Bronchial epithelial cell (primary cell): ENCODE measurements at regions not wholly inside any gene's neighbourhood (a gene's known extent, or its start where the extent isn't known, plus 50 kb on each side); places are given as distances from the start of the nearest gene placed in this dataset.

ENCODE experiments used
- DNase-seq: peaks from one replicate; pipeline ENCODE4 v3.0.0-alpha.2; 2010; ENCODE audit warnings: low read depth
- FAIRE-seq: peaks from 2 replicates; lab custom pipeline; 2011; peaks lifted over from hg19 to GRCh38; lab: Jason Lieb, UNC
- H3K27me3 ChIP-seq: 2 replicates; pipeline ENCODE4 v1.5.1; 2011; ENCODE audit warnings: low read length; ENCODE audit not compliant: control insufficient read depth, insufficient read depth
- H3K36me3 ChIP-seq: 2 replicates; pipeline ENCODE4 v1.5.1; 2011; ENCODE audit warnings: low read length; ENCODE audit not compliant: control insufficient read depth, insufficient read depth
- H3K4me3 ChIP-seq: 2 replicates; pipeline ENCODE4 v1.5.1; 2011; ENCODE audit warnings: mild to moderate bottlenecking, low read depth, low read length, control low read depth
- TF ChIP-seq, protein P1 (sequence below): IDR thresholded peaks from 2 replicates; pipeline ENCODE4 v1.5.1; 2011; ENCODE audit warnings: mild to moderate bottlenecking, moderate library complexity, low read length, control low read depth, inconsistent platforms; ENCODE audit not compliant: insufficient read depth, severe bottlenecking

DNA sequence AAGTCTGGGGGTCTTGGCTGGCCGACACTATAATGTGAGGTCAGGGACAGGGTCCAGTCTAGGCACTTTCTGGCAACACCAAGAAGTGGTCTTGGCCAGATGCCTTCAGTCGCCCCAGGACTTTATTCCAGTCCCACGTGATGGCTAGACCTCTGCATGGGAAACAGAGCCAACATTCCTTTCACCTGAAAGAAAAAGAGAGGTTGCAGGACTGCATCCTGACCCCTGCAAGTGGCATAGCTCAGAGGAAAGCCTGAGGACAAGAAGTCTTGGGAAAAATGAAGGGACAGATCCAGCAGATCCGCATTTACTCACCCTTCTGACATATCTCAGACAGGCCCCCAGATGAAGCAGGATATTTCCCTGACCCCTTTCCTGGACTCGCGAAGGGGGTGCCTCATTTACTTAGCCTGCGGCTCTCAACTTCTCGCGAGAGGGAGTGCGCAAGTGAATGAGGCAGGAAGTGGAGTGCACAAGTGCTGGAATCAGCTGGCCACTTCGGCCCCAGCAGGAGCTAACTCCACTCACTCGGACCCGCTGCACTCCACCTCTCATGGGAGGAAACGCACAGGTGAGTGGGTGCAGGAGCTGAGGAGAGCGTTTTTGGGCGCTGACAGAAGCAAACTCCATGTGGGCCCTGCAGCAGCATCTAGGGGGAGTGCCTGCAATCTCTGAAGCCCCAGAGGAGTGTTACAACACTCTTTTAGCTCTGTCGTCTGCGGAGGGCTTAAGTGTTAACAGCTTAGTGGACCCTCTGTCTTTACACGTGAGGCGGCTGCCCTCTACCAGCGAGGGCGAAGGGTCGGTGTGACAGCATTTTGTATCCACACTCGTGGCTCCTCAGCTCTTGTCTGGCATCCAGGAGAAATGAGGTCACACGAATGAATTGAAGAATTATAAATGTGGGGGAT lies 916.2 kb upstream of the GHITM start:
- FAIRE-seq (no peak), DNase-seq (no peak)
- no peaks in the 10 kb centered on the region for H3K36me3 ChIP-seq
- H3K4me3 ChIP-seq: no peak overlapping the region
- no peaks in the 10 kb centered on the region for H3K27me3 ChIP-seq
- TF ChIP-seq, protein P1, sequence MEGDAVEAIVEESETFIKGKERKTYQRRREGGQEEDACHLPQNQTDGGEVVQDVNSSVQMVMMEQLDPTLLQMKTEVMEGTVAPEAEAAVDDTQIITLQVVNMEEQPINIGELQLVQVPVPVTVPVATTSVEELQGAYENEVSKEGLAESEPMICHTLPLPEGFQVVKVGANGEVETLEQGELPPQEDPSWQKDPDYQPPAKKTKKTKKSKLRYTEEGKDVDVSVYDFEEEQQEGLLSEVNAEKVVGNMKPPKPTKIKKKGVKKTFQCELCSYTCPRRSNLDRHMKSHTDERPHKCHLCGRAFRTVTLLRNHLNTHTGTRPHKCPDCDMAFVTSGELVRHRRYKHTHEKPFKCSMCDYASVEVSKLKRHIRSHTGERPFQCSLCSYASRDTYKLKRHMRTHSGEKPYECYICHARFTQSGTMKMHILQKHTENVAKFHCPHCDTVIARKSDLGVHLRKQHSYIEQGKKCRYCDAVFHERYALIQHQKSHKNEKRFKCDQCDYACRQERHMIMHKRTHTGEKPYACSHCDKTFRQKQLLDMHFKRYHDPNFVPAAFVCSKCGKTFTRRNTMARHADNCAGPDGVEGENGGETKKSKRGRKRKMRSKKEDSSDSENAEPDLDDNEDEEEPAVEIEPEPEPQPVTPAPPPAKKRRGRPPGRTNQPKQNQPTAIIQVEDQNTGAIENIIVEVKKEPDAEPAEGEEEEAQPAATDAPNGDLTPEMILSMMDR: no peak

DNA sequence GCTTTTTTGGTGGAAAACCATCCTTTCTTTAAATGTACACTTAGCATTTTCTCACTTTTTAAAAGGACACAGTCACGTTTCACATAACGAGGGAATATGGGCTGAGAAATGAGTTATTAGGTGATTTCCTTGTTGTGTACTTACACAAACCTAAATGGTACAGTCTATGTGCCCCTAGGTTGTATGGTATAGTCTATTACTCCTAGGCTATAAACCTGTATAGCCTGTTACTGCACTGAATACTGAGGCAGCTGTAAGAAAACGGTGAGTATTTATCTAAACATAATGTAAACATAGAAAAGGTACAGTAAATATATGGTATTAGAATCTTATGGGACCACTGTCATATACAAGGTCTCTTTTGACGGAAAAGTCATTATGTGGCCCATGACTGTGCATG lies 913.5 kb upstream of the GHITM start:
- H3K36me3 ChIP-seq: no peaks in the 10 kb centered on the region
- no peaks in the 10 kb centered on the region for H3K27me3 ChIP-seq
- H3K4me3 ChIP-seq: no peak overlapping the region
- DNase-seq (no peak), FAIRE-seq (no peak)
- TF ChIP-seq, protein P1: no peak

DNA sequence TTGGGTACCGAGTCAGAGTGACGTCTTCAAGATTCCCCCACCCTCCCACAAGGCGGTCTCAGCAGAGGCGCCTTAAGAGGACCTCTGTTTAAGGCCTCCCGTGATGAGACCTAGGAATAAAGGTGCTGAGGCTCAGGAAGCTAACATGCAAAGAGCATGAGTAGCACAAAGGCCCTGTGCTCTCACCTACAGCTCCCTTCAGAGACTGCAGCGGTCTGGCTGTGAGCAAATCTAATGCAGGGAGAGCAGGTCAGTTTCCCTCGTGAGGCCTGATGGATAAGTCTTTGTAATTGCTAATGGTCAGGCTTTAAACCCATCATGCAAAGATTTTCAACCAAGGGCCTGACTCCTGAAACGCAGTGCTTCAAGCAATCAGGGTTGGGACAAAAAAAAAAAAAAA lies 909.3 kb upstream of the GHITM start:
- DNase-seq (no peak), FAIRE-seq (peak; percentile 55)
- TF ChIP-seq, protein P1: no peak
- Histone ChIP-seq H3K27me3 (no peaks in the 10 kb centered on the region), H3K36me3 (no peaks in the 10 kb centered on the region), H3K4me3 (no peak overlapping the region)

DNA sequence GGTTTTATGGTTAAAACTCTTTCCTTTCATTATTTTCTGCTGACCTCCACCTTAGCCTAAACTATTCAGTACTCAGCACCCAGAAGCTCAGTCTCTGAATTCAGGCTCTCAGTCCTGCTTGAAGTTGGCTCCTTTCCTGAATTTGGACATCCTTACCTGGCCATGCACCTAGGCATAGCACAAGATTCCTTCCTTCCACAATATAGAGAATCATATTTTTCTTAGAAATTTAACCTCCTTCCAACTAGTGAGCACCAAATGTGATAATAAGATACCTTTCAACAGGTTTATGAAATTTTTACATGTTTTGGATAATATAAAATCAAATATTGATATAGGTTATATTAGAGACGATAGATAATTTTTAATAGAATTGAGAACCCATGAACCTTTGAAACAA lies 905.6 kb upstream of the GHITM start:
- FAIRE-seq: no peak
- H3K4me3 ChIP-seq: no peak overlapping the region

DNA sequence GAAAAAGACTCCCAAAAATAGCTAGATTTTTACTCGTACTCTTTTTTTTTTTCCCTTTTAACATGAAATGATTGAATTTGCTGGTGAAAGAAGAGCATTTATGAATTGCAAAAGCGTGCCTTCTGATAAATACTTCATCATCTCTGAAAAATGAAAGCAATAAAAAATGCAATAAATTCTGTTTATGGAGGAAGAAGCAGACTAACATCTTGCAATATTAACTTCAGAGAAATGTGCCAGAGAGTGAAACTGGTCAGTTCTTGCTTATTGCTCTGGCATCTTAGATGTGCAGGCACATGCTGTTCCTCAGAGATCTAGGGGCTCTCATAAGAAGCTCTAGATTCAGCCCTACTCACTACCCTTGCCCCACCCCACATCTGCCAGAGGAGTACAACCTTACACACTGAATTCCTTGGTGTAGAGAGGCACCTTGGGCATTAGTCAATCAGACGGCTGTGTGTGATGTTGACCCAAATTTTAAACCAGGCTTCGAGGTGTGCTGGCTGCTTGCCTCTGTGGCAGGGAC lies 891.1 kb upstream of the GHITM start:
- DNase-seq (no peak), FAIRE-seq (no peak)
- H3K4me3 ChIP-seq: no peak overlapping the region
- H3K27me3 ChIP-seq: no peaks in the 10 kb centered on the region
- H3K36me3 ChIP-seq: no peaks in the 10 kb centered on the region
- TF ChIP-seq, protein P1: no peak

More for the DNA sequence above, 905.6 kb upstream of the GHITM start:
- DNase-seq: no peak
- H3K27me3 ChIP-seq: no peaks in the 10 kb centered on the region
- no peaks in the 10 kb centered on the region for H3K36me3 ChIP-seq
- TF ChIP-seq, protein P1: no peak
